Epithelial cell of esophagus (primary cell): ENCODE measurements at regions not wholly inside any gene's neighbourhood (a gene's known extent, or its start where the extent isn't known, plus 50 kb on each side); places are given as distances from the start of the nearest gene placed in this dataset.

ENCODE experiments used
- DNase-seq: peaks from one replicate; pipeline ENCODE4 v3.0.0; 2010; ENCODE audit warnings: low read depth
- H3K4me3 ChIP-seq: 2 replicates; pipeline ENCODE4 v1.5.1; 2011; ENCODE audit warnings: mild to moderate bottlenecking, low read length, control low read depth
- TF ChIP-seq, protein P1 (sequence below): IDR thresholded peaks from 2 replicates; pipeline ENCODE4 v1.5.1; 2011; ENCODE audit warnings: low read depth, mild to moderate bottlenecking, low read length, control low read depth, inconsistent platforms; ENCODE audit not compliant: insufficient read depth; ENCODE audit errors: missing control alignments

DNA sequence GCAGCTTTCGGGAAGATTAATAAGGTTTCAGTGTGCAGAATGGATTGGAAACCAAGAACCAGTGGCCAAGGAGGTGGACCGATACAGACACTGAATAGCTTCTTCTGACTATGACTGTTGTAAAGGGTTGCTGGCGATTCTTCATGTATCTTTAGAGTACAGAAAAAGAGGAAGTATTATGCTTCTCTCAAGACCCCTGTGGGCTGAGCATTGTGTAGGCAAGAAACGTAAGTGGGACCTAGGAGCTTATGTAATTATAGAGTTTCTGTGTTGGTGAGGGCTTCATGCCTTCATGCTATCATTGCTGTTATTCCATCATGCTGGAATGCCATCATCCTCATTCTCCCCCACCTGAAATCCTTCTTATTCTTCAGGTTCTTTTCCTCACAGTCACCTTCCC lies 105.4 kb upstream of the AKIRIN2 start:
- no peak overlapping the region for H3K4me3 ChIP-seq
- TF ChIP-seq, protein P1, sequence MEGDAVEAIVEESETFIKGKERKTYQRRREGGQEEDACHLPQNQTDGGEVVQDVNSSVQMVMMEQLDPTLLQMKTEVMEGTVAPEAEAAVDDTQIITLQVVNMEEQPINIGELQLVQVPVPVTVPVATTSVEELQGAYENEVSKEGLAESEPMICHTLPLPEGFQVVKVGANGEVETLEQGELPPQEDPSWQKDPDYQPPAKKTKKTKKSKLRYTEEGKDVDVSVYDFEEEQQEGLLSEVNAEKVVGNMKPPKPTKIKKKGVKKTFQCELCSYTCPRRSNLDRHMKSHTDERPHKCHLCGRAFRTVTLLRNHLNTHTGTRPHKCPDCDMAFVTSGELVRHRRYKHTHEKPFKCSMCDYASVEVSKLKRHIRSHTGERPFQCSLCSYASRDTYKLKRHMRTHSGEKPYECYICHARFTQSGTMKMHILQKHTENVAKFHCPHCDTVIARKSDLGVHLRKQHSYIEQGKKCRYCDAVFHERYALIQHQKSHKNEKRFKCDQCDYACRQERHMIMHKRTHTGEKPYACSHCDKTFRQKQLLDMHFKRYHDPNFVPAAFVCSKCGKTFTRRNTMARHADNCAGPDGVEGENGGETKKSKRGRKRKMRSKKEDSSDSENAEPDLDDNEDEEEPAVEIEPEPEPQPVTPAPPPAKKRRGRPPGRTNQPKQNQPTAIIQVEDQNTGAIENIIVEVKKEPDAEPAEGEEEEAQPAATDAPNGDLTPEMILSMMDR: no peak

DNA sequence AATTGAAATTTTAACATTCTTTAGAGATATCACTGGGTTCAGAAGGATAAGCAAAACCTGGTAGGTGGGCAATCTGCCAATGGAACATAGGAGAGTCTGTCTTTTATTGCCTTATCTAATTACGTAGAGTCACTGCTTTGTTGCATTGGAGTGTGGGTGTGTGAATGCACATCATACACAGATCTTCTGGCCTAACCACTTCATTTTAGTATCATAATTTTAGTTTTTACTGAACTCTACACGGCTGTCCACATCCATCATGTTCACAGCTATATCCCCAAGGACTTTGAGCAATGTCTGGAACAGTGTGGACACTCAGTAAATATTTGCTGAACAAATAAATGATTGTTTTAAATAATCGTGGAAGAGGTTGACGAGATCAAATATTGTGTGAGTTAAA lies 104.6 kb upstream of the AKIRIN2 start:
- DNase-seq: no peak
- no peak overlapping the region for H3K4me3 ChIP-seq
- TF ChIP-seq, protein P1: no peak

More for the DNA sequence above, 105.4 kb upstream of the AKIRIN2 start:
- no peak for DNase-seq

DNA sequence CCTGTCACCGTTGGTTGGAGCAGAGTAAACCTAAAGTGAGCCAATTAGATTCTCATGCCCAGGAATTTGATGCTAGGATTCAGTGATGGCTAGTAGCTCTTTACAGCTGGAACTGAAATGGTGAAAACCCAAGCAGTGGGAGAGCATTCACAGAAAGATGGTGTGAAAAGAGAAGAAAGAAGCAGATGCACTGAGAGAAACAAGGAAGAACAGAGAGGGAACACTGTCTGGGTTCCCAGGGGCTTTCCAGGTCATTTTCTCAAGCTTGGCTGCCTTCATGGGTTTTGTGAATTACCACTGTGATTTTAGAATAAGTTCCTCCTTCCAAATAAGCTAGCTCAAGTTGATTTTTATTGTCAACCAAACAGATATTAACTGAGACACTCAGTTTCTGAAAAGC lies 104.1 kb upstream of the AKIRIN2 start:
- TF ChIP-seq, protein P1: no peak
- no peak overlapping the region for H3K4me3 ChIP-seq
- DNase-seq: no peak

DNA sequence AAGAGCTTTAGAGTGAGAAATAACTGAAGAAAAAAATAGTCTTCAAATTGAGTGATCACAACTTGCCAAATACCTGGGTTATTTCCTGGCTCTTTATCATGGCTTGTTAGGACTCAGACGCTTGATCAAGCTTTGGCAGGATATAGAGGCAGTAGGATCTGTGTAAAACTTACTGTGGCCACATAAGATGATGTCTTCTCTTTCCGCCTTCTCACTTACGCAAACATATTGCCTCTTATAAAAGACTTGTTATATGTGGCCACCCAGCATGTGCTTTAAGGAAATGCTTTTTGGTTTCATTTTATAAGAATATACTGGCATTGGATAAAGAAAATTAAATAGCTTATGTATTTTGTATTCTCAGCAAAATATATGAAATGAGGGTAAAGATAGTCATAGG lies 101.8 kb upstream of the AKIRIN2 start:
- H3K4me3 ChIP-seq: no peak overlapping the region
- TF ChIP-seq, protein P1: no peak
- no peak for DNase-seq

DNA sequence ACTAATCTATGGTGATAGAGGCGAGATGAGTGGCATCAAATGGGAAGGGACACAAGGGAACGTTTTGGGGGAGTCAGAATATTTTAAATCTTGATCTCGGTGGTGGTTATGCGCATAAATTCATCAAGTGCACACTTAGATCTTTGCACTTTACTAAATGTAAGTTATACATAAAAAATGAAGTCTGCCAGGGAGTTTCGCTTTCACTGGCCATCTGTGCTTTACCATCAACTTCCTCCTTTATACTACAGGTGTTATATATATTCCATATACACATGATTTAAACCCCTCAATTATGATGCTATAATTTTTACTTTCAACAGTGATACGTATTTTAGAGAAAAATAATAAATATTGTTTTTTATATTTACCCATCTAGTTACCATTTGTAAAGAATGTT lies 97.6 kb upstream of the AKIRIN2 start:
- TF ChIP-seq, protein P1: no peak
- no peak for DNase-seq
- H3K4me3 ChIP-seq: no peak overlapping the region

DNA sequence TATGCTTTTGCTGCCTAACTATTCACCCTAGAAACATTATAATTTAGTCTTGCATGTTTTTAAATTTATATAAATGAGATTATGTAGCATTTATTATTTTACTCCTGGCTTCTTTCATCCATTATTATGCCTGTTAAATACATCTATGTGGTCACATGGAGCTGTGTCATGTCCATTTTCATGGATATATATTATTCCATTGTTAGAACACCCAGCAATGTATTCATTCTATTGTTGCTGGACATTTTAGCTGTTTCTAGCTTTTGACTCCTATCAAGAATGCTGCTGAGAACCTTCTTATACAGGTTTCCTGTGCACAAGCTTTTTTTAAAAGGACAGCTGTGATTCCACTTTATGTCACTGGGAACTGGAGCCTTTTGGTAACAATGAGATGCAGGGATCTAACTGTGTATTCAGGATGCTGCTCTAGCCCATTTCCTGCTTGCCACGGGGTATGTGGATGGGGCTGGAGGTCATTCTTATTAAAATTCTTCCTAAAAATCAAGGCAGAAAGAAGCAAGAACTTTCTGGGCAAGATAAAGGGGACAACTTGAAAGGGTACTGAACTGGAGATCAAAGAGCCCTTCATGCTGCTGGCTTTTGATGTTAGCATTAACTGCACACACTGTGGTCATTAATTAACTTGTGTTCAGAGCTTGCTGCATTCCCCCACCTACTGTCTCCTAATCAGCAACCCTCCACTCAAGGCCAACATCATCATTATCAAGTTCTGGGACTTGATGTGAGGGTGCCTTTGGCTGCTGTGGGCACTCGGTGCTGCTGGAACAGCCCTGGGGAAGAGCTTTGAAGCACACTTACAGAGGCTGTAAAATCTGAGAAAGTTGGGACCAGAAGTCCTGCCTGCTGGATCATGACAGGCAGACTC lies 96.6 kb upstream of the AKIRIN2 start:
- H3K4me3 ChIP-seq: no peak overlapping the region
- DNase-seq: no peak
- TF ChIP-seq, protein P1: no peak
